Duodenal mucosa (tissue), 2 donors: ENCODE measurements at regions not wholly inside any gene's neighbourhood (a gene's known extent, or its start where the extent isn't known, plus 50 kb on each side); places are given as distances from the start of the nearest gene placed in this dataset.
"Not testable (repeated sequence)": the region's sequence is repeated elsewhere in the genome, so short reads cannot be mapped to it uniquely, and the experiment has no call there.

Experiments used
- H3K27ac ChIP-seq: one replicate; pipeline ENCODE4 v1.7.0; 2013; ENCODE audit warnings: low read depth, low read length
- H3K27me3 ChIP-seq, 2 donors: one replicate each; pipeline ENCODE4 v1.7.0; 2013; ENCODE audit warnings: low read length in 2 of 2, control low read depth in 1 of 2; ENCODE audit not compliant: insufficient read depth in 2 of 2, control insufficient read depth in 1 of 2
- H3K36me3 ChIP-seq, 2 donors: one replicate each; pipeline ENCODE4 v1.7.0; 2013; ENCODE audit warnings: low read length in 2 of 2, control low read depth in 1 of 2; ENCODE audit not compliant: insufficient read depth in 2 of 2, control insufficient read depth in 1 of 2
- H3K4me1 ChIP-seq, 2 donors: one replicate each; pipeline ENCODE4 v1.7.0; 2013; ENCODE audit warnings: low read length in 2 of 2, control low read depth in 1 of 2; ENCODE audit not compliant: insufficient read depth in 2 of 2, control insufficient read depth in 1 of 2
- H3K4me3 ChIP-seq, 2 donors: one replicate each; pipeline ENCODE4 v1.7.0; 2013; ENCODE audit warnings: low read length in 2 of 2, low read depth in 1 of 2
- H3K9ac ChIP-seq, 2 donors: one replicate each; pipeline ENCODE4 v1.7.0; 2013; ENCODE audit warnings: low read length in 2 of 2, low read depth in 1 of 2
- H3K9me3 ChIP-seq, 2 donors: one replicate each; pipeline ENCODE4 v1.7.0; 2013; ENCODE audit warnings: low read length in 2 of 2, control low read depth in 1 of 2; ENCODE audit not compliant: control insufficient read depth in 1 of 2

DNA sequence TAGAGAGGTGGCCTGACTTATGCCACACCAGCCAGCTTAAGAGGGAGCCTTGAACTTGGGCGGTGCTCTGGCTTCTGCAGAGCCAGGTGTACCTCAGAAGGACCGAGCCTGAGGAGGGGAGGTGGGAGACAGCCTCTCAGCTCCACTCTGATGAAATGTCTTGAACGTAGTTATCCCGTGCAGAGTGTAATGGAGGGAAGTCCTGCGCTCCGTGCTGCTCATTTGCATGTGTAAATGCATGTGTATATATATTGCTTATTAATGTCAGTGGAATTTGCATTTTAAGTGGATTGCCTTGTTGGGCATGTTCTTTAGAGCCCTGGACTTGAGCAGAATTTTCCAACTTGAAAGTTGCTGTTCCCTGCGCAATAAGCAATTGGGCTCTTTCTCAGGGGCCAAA, 264.9 kb upstream of the SDK2 start:
- H3K4me3 ChIP-seq = no peak overlapping the region
- H3K9ac ChIP-seq = no peak overlapping the region
- peaks cover 6 to 15% of the 10 kb centered on the region in 2 donors for H3K27me3 ChIP-seq
- no peaks in the 10 kb centered on the region for H3K4me1 ChIP-seq
- H3K36me3 ChIP-seq = no peaks in the 10 kb centered on the region
- no peak overlapping the region for H3K27ac ChIP-seq
- H3K9me3 ChIP-seq = no peaks in the 10 kb centered on the region

DNA sequence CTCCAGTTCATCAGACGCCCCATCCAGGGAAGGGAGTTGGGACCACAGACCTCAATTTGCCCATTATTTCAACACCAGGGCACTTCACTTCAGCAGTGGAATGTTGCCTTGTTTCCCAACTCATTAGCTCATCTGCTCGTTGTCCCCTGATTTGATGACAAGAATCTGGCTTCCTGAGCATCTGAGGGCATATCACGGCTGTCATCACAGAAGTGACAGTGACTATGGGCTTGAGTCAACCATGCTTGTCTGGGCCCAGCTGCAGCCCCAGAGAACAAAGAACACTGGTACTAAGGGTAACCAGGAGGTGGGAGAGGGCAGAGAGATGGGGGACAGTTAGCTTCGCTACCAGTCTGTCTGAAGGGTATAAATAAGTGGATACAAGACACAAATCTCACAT, 266.0 kb upstream of the SDK2 start:
- H3K27ac ChIP-seq = no peak overlapping the region
- H3K4me1 ChIP-seq = no peaks in the 10 kb centered on the region
- H3K4me3 ChIP-seq = no peak overlapping the region
- no peaks in the 10 kb centered on the region for H3K36me3 ChIP-seq
- H3K9ac ChIP-seq = no peak overlapping the region
- H3K27me3 ChIP-seq = peaks cover 6 to 15% of the 10 kb centered on the region in 2 donors
- H3K9me3 ChIP-seq = peaks cover 0 to 6% of the 10 kb centered on the region in 2 donors

DNA sequence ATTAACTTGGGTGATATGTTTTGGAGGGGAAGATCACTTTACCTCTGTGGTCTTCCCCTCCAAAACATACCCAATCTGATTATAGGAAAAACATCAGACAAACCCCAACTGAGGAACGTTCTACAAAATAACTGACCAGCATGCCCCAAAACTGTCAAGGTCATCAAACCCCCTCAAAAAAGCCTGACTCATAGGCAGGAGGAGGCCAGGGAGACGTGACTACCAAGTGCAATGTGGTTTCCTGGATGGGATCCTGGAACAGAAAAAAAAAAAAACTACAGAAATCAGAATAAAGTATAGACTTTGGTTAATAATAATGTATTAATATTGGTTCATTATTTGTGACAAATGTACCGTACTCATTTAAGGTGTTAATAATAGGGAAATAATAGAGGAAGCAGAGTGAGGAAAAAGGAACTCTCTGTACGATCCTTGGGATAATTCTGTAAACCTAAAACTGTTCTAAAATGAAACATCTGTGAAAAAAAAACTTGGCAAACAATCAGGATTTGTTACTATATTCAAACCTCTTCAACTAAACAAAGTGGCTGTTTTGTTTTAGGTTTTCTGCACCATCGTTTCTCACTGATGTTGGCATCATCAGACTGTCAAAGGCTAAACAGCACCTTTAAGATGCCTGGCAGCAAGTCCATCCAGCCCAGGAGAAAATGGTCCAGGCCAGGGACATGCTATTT, 266.7 kb upstream of the SDK2 start:
- H3K27ac ChIP-seq = no peak overlapping the region
- no peak overlapping the region for H3K9ac ChIP-seq

DNA sequence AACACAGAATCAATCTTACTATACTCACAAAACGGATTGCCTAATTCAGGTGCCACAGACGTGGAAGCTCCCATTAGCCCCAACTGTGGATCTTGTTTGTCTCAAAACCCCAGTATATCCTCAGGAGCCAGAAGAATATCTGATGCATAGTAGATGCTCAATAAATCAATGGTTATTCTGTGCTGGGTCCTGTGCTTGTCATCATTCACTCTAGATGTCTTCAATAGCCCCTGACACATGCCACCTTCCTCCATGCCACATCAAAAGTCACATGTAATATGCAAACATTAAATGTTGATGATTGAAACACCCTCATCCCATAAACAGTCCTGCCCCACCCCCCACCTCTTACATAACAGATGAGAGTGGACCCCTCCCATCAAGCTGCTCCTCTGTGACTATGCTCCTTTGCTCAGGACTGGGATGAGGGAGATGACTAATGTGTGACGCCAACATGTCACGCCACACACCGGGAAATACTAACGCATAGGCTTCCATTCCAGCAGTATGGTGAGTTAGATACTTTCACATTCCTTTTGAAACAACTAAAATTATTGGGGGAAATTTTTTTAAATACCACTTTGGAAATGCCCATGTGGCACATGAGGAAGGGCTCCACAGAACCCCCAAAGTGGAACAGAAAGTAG, 267.6 kb upstream of the SDK2 start:
- Histone ChIP-seq H3K4me1 (no peaks in the 10 kb centered on the region), H3K27ac (no peak overlapping the region), H3K36me3 (no peaks in the 10 kb centered on the region), H3K4me3 (no peak overlapping the region), H3K9me3 (peaks cover 0 to 8% of the 10 kb centered on the region in 2 donors), H3K9ac (no peak overlapping the region), H3K27me3 (peaks cover 6 to 15% of the 10 kb centered on the region in 2 donors)

More for the DNA sequence above, 266.7 kb upstream of the SDK2 start:
- peaks cover 0 to 8% of the 10 kb centered on the region in 2 donors for H3K9me3 ChIP-seq
- no peaks in the 10 kb centered on the region for H3K4me1 ChIP-seq
- H3K36me3 ChIP-seq = no peaks in the 10 kb centered on the region
- H3K4me3 ChIP-seq = no peak overlapping the region
- H3K27me3 ChIP-seq = peaks cover 6 to 15% of the 10 kb centered on the region in 2 donors

DNA sequence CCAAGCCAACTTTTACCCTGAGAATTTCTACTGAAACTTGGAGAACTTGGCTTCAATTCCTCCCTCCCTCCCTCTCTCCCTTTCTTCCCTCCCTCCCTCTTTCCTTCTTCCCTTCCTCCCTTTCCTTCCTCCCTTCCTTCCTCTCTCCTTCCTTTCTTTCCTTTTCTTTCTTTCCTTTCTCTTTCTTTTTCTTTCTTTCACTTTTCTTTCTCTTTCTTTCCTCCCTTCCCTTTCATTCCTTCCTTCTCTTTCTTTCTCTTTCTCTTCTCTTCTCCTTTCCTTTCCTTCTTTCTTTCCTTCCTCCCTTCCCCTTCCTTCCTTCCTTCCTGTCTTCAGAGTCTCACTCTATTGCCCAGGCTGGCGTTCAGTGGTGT, 268.1 kb upstream of the SDK2 start:
- no peaks in the 10 kb centered on the region for H3K36me3 ChIP-seq
- H3K9me3 ChIP-seq = peaks cover 0 to 8% of the 10 kb centered on the region in 2 donors
- no peak overlapping the region for H3K4me3 ChIP-seq
- no peak overlapping the region for H3K9ac ChIP-seq
- no peak overlapping the region for H3K27ac ChIP-seq
- peaks cover 6 to 15% of the 10 kb centered on the region in 2 donors for H3K27me3 ChIP-seq
- H3K4me1 ChIP-seq = no peaks in the 10 kb centered on the region

DNA sequence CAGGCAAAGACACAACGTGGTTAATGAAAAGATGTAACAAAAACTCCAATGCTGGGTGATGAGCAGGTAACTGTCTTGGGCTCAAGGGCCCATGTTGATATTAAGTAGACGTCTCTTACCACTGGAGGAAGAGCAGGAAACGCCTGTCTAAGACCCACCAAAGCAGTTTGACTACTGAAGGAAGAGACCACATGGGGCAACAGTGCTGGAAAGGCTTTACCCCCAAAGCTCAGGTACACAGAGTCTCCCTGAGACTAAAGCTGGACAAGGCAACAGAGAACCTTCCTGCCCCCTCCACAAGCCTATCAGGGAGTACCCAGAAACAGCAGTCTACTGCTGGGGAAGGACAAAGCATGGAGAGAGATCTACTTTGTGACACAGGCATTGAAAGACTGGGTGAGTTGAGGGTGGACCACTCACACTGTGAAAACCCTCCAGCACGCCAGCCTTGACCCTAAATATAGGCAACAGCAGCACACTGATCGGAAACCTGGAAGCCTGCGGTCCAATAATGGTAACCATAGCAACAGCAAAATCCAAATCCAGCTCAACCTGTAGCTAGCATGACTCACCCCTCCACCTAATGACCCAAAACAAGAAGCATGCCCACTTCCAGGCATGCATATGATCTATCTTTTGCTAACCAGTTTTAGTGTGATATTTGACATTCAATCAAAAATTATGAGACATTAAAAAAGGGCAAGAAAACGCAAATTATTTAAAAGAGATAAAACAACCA, 270.5 kb upstream of the SDK2 start:
- H3K4me1 ChIP-seq = no peaks in the 10 kb centered on the region
- no peak overlapping the region for H3K27ac ChIP-seq
- no peaks in the 10 kb centered on the region for H3K36me3 ChIP-seq
- no peak overlapping the region for H3K9ac ChIP-seq
- H3K27me3 ChIP-seq = peaks cover 6 to 13% of the 10 kb centered on the region in 2 donors
- no peak overlapping the region for H3K4me3 ChIP-seq
- peaks cover 0 to 8% of the 10 kb centered on the region in 2 donors for H3K9me3 ChIP-seq

DNA sequence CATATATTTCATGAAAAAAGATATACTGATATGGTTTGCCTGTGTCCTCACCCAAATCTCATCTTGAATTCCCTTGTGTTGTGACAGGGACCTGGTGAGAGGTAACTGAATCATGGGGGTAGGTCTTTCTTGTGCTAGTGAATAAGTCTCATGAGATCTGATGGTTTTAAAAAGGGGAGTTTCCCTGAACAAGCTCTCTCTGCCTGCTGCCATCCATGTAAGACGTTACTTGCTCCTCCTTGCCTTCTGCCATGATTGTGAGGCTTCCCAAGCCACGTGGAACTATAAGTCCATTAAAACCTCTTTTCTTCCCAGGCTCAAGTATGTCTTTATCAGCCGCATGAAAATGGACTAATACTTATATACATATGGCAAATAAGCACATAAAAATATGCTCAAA, 274.8 kb upstream of the SDK2 start:
- H3K4me1 ChIP-seq, H3K27me3 ChIP-seq, H3K27ac ChIP-seq, H3K36me3 ChIP-seq, H3K4me3 ChIP-seq, H3K9me3 ChIP-seq, H3K9ac ChIP-seq: not testable (repeated sequence)

DNA sequence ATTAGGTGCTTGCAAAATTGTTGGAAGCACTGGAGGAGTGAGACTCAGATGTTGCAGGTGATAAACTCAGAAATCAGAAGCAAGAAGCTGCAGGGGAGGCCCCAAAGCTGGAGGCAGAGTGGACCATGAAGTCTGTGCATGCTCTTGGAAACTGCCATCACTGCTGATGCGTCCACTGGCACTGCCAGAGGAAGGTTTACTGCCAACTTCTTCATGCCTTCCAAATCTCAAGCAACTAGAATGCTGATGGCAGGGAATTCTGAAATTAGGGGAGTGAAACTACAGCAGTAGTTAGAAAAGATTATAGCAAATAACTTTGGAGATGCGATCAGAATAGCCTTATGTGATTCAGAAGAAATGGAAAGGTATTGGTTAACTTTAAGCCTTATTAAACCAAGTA, 277.1 kb upstream of the SDK2 start:
- no peaks in the 10 kb centered on the region for H3K9me3 ChIP-seq
- no peaks in the 10 kb centered on the region for H3K27me3 ChIP-seq
- H3K4me1 ChIP-seq = no peaks in the 10 kb centered on the region
- H3K9ac ChIP-seq = no peak overlapping the region
- no peak overlapping the region for H3K27ac ChIP-seq
- H3K4me3 ChIP-seq = no peak overlapping the region
- no peaks in the 10 kb centered on the region for H3K36me3 ChIP-seq

DNA sequence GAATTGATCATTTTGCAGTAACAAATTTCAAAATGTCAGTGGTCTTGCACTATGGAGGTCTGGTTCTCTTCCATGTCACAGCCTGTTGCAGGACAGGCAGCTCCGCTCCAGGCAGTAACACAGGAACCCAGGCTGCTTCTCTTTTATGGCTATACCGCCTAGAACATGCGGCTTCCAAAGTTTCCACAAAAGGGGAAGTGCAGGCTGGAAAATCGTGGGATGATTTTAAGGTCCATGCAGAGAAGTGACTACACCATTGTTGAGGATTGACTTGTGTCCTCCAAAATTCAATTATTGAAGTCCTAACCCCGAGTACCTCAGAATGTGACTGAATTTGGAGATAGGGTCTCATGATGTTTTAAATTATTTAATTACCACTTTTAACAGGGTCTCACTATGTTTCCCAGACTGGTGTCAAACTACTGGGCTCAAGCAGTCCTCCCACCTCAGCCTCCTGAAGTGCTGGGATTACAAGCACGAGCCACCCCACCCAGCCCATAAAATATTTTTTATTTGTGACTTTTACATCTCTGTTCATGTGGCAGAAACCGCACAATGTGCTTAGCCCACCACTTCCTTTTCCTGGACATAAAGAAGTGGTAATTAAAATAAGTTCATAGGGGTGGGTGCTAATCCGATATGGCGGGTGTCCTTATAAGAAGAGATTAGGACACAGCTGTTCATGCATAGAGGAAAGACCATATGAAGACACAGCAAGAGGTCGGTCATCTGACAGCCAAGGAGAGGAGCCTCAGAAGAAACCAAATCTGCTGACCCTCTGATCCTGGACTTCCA, 279.2 kb upstream of the RPL38 start:
- H3K36me3 ChIP-seq = no peaks in the 10 kb centered on the region
- H3K4me3 ChIP-seq = no peak overlapping the region
- no peak overlapping the region for H3K27ac ChIP-seq
- H3K27me3 ChIP-seq = no peaks in the 10 kb centered on the region
- no peaks in the 10 kb centered on the region for H3K4me1 ChIP-seq
- peaks cover 0 to 7% of the 10 kb centered on the region in 2 donors for H3K9me3 ChIP-seq
- H3K9ac ChIP-seq = no peak overlapping the region

DNA sequence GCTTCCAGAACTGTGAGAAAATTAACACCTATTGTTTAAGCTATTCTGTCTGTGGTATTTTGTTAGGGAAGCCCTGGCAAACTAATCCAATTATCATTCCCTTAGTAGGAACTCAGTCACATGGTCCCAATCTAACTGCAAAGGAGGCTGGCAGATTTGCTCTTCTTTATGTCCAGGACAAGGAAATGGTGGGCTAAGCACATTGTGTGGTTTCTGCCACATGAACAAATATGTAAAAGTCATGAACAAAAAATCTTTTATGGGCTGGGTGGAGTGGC, 278.6 kb upstream of the RPL38 start:
- Histone ChIP-seq H3K9me3 (peaks cover 0 to 7% of the 10 kb centered on the region in 2 donors), H3K4me1 (no peaks in the 10 kb centered on the region), H3K27me3 (no peaks in the 10 kb centered on the region), H3K36me3 (no peaks in the 10 kb centered on the region), H3K27ac (no peak overlapping the region), H3K9ac (no peak overlapping the region), H3K4me3 (no peak overlapping the region)
